Pancreas (tissue), 10 donors: ENCODE measurements at regions not wholly inside any gene's neighbourhood (a gene's known extent, or its start where the extent isn't known, plus 50 kb on each side); places are given as distances from the start of the nearest gene placed in this dataset.

ENCODE experiments used
- ATAC-seq, 4 donors: fragments of 200-7000 bp; cut with Tn5 transposase; one replicate each; pipeline versions ENCODE4 v1.8.0 to v1.9.1; 2020; ENCODE audit warnings: mild to moderate bottlenecking in 4 of 4, moderate library complexity in 4 of 4
- DNase-seq, 6 donors: peaks; one replicate each; pipeline ENCODE4 v3.0.0-alpha.2; 2020
- FAIRE-seq: peaks from 2 replicates; lab custom pipeline; 2012; peaks lifted over from hg19 to GRCh38; lab: Jason Lieb, UNC
- H3K27ac ChIP-seq, 4 donors: fragments of 200-600 bp; sonication (generic); 1 replicate in 3 of 4; 2 replicates in 1 of 4; pipeline versions ENCODE4 v1.5.0 to v1.8.0; 2020
- H3K27me3 ChIP-seq, 4 donors: fragments of 200-600 bp; one replicate each; pipeline ENCODE4 v1.8.0; 2021
- H3K36me3 ChIP-seq, 3 donors: fragments of 200-600 bp; sonication (generic) in 1 of 3; one replicate each; pipeline versions ENCODE4 v1.5.0 to v1.8.0; 2020 to 2021
- H3K4me1 ChIP-seq, 3 donors: fragments of 200-600 bp; one replicate each; pipeline ENCODE4 v1.8.0; 2021
- H3K4me3 ChIP-seq, 4 donors: fragments of 200-600 bp; sonication (generic) in 2 of 4; one replicate each; pipeline versions ENCODE4 v1.5.0 to v1.8.0; 2020 to 2021
- H3K9me3 ChIP-seq, 4 donors: fragments of 200-600 bp; one replicate each; pipeline ENCODE4 v1.8.0; 2021
- WGBS, 2 donors: extraction: QIAGEN DNeasy Blood & Tissue Kit; methylation state at CpG; one replicate each; pipeline ENCODE4 v1.1.7; 2013; 5-methylcytosine and 5-hydroxymethylcytosine counted together
- intact Hi-C, 3 donors: fragments of 100-400 bp; cut with DNase I; formaldehyde crosslinking; loops; one replicate each; pipeline versions ENCODE4 v1.11.1 to v1.14.2; 2022
- TF ChIP-seq, protein P1 (sequence below), 4 donors: fragments of 200-600 bp; sonication (generic) in 3 of 4; IDR thresholded peaks; one replicate each; pipeline versions ENCODE4 v1.5.0 to v1.8.0; 2021; ENCODE audit warnings: antibody characterized with exemption in 4 of 4
- donor health status: healthy with polysubstance abuse.
- donor health status: DM: no; HTN: no; CAD: no; lungs with moderate emphysema.
- donor health status: DM: no; HTN: no; CAD: no.
- donor health status: control.
- donor health status: control.
- donor health status: Bipolar disorder and iron deficiency.
- donor health status: DM: yes; HTN: yes; CAD: no.
- donor health status: DM: no; HTN: no; CAD: no.
- donor health status: DM: no; HTN: no; CAD: no.
- donor health status: DM: yes; HTN: yes; CAD: no.

DNA sequence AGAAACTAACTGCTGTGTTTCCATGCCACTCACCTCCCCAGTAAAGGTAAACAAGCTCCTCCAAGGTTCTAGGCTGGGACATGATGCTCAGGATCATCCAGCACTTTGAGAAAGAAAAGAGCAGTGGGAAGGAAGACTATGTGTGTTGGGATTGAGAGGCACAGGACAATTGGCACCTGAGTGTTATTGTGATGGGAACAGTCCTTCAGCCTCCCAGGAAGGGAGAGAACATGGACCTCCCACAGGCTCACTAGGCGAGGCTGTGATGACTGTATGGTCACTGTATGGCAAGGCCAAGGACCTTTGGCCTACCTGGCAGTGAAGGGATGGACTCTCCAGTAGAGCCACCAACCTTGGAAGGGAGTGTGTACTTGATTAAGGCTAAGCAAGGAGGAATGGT, 123.2 kb upstream of the UNC5B start:
- no peak for DNase-seq
- Histone ChIP-seq H3K27ac (no peak overlapping the region), H3K9me3 (no peaks in the 10 kb centered on the region), H3K4me3 (no peak overlapping the region), H3K27me3 (no peaks in the 10 kb centered on the region), H3K36me3 (no peaks in the 10 kb centered on the region), H3K4me1 (no peaks in the 10 kb centered on the region)
- WGBS, 2 donors, result 69 to 89% methylated on average over 1 of the region's 1 CpG
- TF ChIP-seq, protein P1, sequence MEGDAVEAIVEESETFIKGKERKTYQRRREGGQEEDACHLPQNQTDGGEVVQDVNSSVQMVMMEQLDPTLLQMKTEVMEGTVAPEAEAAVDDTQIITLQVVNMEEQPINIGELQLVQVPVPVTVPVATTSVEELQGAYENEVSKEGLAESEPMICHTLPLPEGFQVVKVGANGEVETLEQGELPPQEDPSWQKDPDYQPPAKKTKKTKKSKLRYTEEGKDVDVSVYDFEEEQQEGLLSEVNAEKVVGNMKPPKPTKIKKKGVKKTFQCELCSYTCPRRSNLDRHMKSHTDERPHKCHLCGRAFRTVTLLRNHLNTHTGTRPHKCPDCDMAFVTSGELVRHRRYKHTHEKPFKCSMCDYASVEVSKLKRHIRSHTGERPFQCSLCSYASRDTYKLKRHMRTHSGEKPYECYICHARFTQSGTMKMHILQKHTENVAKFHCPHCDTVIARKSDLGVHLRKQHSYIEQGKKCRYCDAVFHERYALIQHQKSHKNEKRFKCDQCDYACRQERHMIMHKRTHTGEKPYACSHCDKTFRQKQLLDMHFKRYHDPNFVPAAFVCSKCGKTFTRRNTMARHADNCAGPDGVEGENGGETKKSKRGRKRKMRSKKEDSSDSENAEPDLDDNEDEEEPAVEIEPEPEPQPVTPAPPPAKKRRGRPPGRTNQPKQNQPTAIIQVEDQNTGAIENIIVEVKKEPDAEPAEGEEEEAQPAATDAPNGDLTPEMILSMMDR (IDR thresholded peaks at IDR 0.05), result no peak
- FAIRE-seq, result no peak
- intact Hi-C loops, result no loop called here
- no peak for ATAC-seq

- intact Hi-C loops, result no loop called here
- Histone ChIP-seq H3K9me3 (no peaks in the 10 kb centered on the region), H3K27ac (no peak overlapping the region), H3K4me3 (no peak overlapping the region), H3K4me1 (no peaks in the 10 kb centered on the region), H3K36me3 (no peaks in the 10 kb centered on the region), H3K27me3 (no peaks in the 10 kb centered on the region)
- ATAC-seq (no peak), FAIRE-seq (no peak), DNase-seq (no peak)
- TF ChIP-seq, protein P1 (IDR thresholded peaks at IDR 0.05), result no peak
- 80 to 82% methylated on average over 5 of the region's 5 CpGs for WGBS, 2 donors
Measured at GRCh38 chr10:71090330-71090729, 122.0 kb upstream of the UNC5B start.

DNA sequence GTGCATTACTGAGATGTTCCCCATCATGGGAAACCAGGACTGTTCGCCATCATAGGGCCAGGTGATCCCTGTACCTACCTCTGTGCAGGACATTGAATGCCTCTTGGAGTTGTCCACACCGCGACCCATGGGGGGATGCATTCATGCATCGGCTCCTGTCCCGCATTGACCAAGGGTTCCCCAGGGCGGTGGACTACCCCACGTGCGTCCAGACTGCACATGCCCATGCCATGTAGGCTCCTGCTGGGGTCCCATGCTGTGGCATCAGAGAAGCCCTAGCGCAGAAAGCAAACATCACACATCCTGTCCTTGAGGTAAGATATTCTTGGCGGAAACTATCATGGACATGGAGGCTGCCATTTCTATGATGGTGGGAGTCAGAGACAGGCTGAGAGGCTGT, 121.6 kb upstream of the UNC5B start:
- no peak overlapping the region for H3K4me3 ChIP-seq
- DNase-seq (peak in 1 of 6 donors; percentile 33), FAIRE-seq (no peak), ATAC-seq (no peak)
- TF ChIP-seq, protein P1 (IDR thresholded peaks at IDR 0.05), result no peak
- no peak overlapping the region for H3K27ac ChIP-seq
- intact Hi-C loops, result no loop called here
- no peaks in the 10 kb centered on the region for H3K4me1 ChIP-seq
- no peaks in the 10 kb centered on the region for H3K9me3 ChIP-seq
- H3K36me3 ChIP-seq, result no peaks in the 10 kb centered on the region
- WGBS, 2 donors, result 87 to 94% methylated on average over 10 of the region's 10 CpGs
- no peaks in the 10 kb centered on the region for H3K27me3 ChIP-seq

- H3K4me1 ChIP-seq, result no peaks in the 10 kb centered on the region
- TF ChIP-seq, protein P1 (IDR thresholded peaks at IDR 0.05), result no peak
- ATAC-seq, result no peak
- intact Hi-C loops, result no loop called here
- H3K36me3 ChIP-seq, result no peaks in the 10 kb centered on the region
- no peak overlapping the region for H3K27ac ChIP-seq
- H3K4me3 ChIP-seq, result no peak overlapping the region
- WGBS, 2 donors, result 69 to 71% methylated on average over 4 of the region's 4 CpGs
- H3K27me3 ChIP-seq, result no peaks in the 10 kb centered on the region
- FAIRE-seq, result no peak
- no peaks in the 10 kb centered on the region for H3K9me3 ChIP-seq
- no peak for DNase-seq
Measured at GRCh38 chr10:71092812-71093401, 119.5 kb upstream of the UNC5B start.

DNA sequence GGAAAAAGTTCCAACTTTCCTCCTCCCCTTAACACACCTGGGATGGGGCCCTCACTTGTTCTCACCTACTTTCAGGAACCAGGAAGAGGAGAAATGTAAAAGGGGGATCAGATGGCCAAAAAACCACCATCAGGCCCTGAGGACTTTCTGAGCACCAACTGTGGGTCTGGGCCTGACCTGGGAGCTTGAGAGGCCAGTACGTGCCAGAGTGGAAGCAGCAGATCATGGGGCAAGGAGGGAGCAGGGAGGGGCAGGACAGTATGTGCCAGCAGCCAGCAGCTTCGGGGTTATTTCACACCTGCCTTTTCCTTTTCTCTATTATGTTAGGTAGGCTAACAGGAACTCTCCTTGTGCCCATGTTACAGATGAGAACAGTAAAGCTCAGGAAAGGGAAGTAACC, 118.8 kb upstream of the UNC5B start:
- no peak overlapping the region for H3K4me3 ChIP-seq
- FAIRE-seq, result no peak
- H3K4me1 ChIP-seq, result no peaks in the 10 kb centered on the region
- TF ChIP-seq, protein P1 (IDR thresholded peaks at IDR 0.05), result no peak
- no peak for ATAC-seq
- WGBS, 2 donors, result 69 to 79% methylated on average over 2 of the region's 2 CpGs
- intact Hi-C loops, result no loop called here
- H3K27me3 ChIP-seq, result no peaks in the 10 kb centered on the region
- H3K9me3 ChIP-seq, result no peaks in the 10 kb centered on the region
- H3K36me3 ChIP-seq, result no peaks in the 10 kb centered on the region
- no peak overlapping the region for H3K27ac ChIP-seq
- no peak for DNase-seq
